Stimulated activated CD8-positive, alpha-beta memory T cell treated with anti-CD3 and anti-CD28 coated beads, Interleukin-4, amount 100 ng/mL, for 4 hours (primary cell): ENCODE measurements at regions not wholly inside any gene's neighbourhood (a gene's known extent, or its start where the extent isn't known, plus 50 kb on each side); places are given as distances from the start of the nearest gene placed in this dataset.

Source experiments
- DNase-seq, 2 donors: peaks; one replicate each; pipeline ENCODE4 v3.0.0-alpha.2; 2020; ENCODE audit warnings: low read depth in 2 of 2, low spot score in 1 of 2

- DNase-seq: peak in 1 of 2 donors; percentile 5
These were observed 94.4 kb upstream of the PRDM1 start for GRCh38 chr6:105991561-105992314.

GRCh38 chr6:105990151-105990550 is 96.0 kb upstream of the PRDM1 start:
- DNase-seq: no peak

- no peak for DNase-seq
These were observed 97.1 kb upstream of the PRDM1 start for GRCh38 chr6:105988812-105989577.

- no peak for DNase-seq
These were observed 97.8 kb upstream of the PRDM1 start for GRCh38 chr6:105988321-105988720.

GRCh38 chr6:105987516-105987915 is 98.6 kb upstream of the PRDM1 start:
- no peak for DNase-seq

GRCh38 chr6:105986998-105987397 is 99.1 kb upstream of the PRDM1 start:
- DNase-seq: no peak

GRCh38 chr6:105985816-105986632 is 100.1 kb upstream of the PRDM1 start:
- DNase-seq: no peak

- no peak for DNase-seq
These were observed 100.9 kb upstream of the PRDM1 start for GRCh38 chr6:105985098-105985815.

GRCh38 chr6:105983763-105984162 is 102.4 kb upstream of the PRDM1 start:
- no peak for DNase-seq

GRCh38 chr6:105982761-105983540 is 103.2 kb upstream of the PRDM1 start:
- DNase-seq: no peak

- DNase-seq: no peak
These were observed 104.2 kb upstream of the PRDM1 start for GRCh38 chr6:105981888-105982358.

GRCh38 chr6:105981002-105981887 is 104.9 kb upstream of the PRDM1 start:
- DNase-seq: no peak

GRCh38 chr6:105978974-105979373 is 107.2 kb upstream of the PRDM1 start:
- no peak for DNase-seq

- DNase-seq: no peak
These were observed 108.1 kb upstream of the PRDM1 start for GRCh38 chr6:105977934-105978504.

- no peak for DNase-seq
These were observed 111.2 kb upstream of the PRDM1 start for GRCh38 chr6:105974986-105975385.

GRCh38 chr6:105972440-105972839 is 113.7 kb upstream of the PRDM1 start:
- no peak for DNase-seq

GRCh38 chr6:105968603-105969333 is 117.4 kb upstream of the PRDM1 start:
- DNase-seq: no peak
